ENCODE measurements at regions not wholly inside any gene's neighbourhood (a gene's known extent, or its start where the extent isn't known, plus 50 kb on each side); places are given as distances from the start of the nearest gene placed in this dataset.

DNA sequence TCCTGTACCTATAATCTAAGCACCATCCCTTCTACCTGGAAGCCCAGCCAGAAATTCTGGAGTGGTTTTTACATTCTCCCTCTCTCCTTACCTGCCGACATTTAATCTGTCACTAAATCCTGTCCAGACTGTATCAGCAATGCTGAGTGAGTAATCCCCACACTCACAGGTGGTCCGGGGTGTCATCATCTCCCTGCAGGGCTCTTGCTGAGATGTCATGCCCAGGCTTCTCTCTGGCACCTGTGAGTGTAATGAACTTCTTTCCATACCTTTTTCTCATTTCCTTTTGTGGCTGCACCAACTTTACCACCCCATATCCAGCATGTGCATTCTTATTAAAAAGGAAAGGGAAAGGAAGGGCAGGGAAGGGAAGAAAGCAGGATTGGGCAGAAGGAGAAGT lies 355.2 kb downstream of the CCSER2 start:
- TF ChIP-seq POLR2A (IDR thresholded peaks at IDR 0.05; ENCODE audit: extremely low read depth, insufficient read length) = no peak
- TF ChIP-seq, protein P1, sequence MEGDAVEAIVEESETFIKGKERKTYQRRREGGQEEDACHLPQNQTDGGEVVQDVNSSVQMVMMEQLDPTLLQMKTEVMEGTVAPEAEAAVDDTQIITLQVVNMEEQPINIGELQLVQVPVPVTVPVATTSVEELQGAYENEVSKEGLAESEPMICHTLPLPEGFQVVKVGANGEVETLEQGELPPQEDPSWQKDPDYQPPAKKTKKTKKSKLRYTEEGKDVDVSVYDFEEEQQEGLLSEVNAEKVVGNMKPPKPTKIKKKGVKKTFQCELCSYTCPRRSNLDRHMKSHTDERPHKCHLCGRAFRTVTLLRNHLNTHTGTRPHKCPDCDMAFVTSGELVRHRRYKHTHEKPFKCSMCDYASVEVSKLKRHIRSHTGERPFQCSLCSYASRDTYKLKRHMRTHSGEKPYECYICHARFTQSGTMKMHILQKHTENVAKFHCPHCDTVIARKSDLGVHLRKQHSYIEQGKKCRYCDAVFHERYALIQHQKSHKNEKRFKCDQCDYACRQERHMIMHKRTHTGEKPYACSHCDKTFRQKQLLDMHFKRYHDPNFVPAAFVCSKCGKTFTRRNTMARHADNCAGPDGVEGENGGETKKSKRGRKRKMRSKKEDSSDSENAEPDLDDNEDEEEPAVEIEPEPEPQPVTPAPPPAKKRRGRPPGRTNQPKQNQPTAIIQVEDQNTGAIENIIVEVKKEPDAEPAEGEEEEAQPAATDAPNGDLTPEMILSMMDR (IDR thresholded peaks at IDR 0.05; ENCODE audit: low read depth, low read length) = no peak
- no peak for TF ChIP-seq MAX (IDR thresholded peaks at IDR 0.05; ENCODE audit: low read depth, low read length)
